ENCODE measurements at regions not wholly inside any gene's neighbourhood (a gene's known extent, or its start where the extent isn't known, plus 50 kb on each side); places are given as distances from the start of the nearest gene placed in this dataset.

- H3K27me3 Mint-ChIP-seq (ENCODE audit: unreplicated experiment) = no peaks in the 10 kb centered on the region
- peaks cover 3% of the 10 kb centered on the region for H3K9me3 Mint-ChIP-seq (ENCODE audit: low read depth, unreplicated experiment)
- H3K27ac Mint-ChIP-seq (ENCODE audit: unreplicated experiment) = no peak overlapping the region
- BruUV-seq (replicated peaks) = no TSS peak
- TF ChIP-seq, protein P1, sequence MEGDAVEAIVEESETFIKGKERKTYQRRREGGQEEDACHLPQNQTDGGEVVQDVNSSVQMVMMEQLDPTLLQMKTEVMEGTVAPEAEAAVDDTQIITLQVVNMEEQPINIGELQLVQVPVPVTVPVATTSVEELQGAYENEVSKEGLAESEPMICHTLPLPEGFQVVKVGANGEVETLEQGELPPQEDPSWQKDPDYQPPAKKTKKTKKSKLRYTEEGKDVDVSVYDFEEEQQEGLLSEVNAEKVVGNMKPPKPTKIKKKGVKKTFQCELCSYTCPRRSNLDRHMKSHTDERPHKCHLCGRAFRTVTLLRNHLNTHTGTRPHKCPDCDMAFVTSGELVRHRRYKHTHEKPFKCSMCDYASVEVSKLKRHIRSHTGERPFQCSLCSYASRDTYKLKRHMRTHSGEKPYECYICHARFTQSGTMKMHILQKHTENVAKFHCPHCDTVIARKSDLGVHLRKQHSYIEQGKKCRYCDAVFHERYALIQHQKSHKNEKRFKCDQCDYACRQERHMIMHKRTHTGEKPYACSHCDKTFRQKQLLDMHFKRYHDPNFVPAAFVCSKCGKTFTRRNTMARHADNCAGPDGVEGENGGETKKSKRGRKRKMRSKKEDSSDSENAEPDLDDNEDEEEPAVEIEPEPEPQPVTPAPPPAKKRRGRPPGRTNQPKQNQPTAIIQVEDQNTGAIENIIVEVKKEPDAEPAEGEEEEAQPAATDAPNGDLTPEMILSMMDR (IDR thresholded peaks at IDR 0.05; ENCODE audit: unreplicated experiment) = no peak
- intact Hi-C loops (cut with micrococcal nuclease; ENCODE audit: unreplicated experiment) = no loop called here
- no peak overlapping the region for H3K4me3 Mint-ChIP-seq (ENCODE audit: low read depth, unreplicated experiment)
- CTCF ChIA-PET = no interaction called here
- DNase-seq = no peak
- H3K4me1 Mint-ChIP-seq (ENCODE audit: low read depth, unreplicated experiment) = no peaks in the 10 kb centered on the region
- H3K36me3 Mint-ChIP-seq (ENCODE audit: insufficient read depth, unreplicated experiment) = no peaks in the 10 kb centered on the region
These were observed 313.0 kb downstream of the PLPP3 start for GRCh38 chr1:56266359-56266758.

DNA sequence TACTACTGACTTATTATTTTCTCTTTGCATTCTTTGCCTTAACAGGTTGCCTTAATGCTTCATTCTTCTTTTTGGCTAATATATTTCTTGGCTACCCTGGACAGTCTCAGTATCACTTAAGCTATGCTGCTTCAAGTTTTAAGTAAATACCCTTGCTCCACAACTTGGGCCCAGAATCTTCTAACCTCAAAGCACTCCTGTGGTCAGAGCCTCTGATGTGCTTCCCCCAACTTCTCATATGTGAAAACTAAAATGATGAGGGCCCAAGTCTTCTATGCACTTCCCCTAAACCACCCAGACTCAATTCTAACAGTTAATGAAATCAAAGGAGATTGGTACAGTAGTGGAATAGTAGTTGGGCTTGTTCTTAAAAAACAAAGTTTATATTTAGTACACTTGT lies 314.1 kb downstream of the PLPP3 start:
- Mint-ChIP-seq H3K4me1 (ENCODE audit: low read depth, unreplicated experiment) (no peaks in the 10 kb centered on the region), H3K27me3 (ENCODE audit: unreplicated experiment) (no peaks in the 10 kb centered on the region), H3K9me3 (ENCODE audit: low read depth, unreplicated experiment) (peaks cover 4% of the 10 kb centered on the region), H3K36me3 (ENCODE audit: insufficient read depth, unreplicated experiment) (no peaks in the 10 kb centered on the region), H3K27ac (ENCODE audit: unreplicated experiment) (no peak overlapping the region), H3K4me3 (ENCODE audit: low read depth, unreplicated experiment) (no peak overlapping the region)
- CTCF ChIA-PET = no interaction called here
- BruUV-seq (replicated peaks) = no TSS peak
- intact Hi-C loops (cut with micrococcal nuclease; ENCODE audit: unreplicated experiment) = no loop called here
- TF ChIP-seq, protein P1 (IDR thresholded peaks at IDR 0.05; ENCODE audit: unreplicated experiment) = no peak
- no peak for DNase-seq

GRCh38 chr1:56263908-56264307 lies 315.5 kb downstream of the PLPP3 start:
- CTCF ChIA-PET = no interaction called here
- no peak for DNase-seq
- H3K36me3 Mint-ChIP-seq (ENCODE audit: insufficient read depth, unreplicated experiment) = no peaks in the 10 kb centered on the region
- H3K4me1 Mint-ChIP-seq (ENCODE audit: low read depth, unreplicated experiment) = no peaks in the 10 kb centered on the region
- intact Hi-C loops (cut with micrococcal nuclease; ENCODE audit: unreplicated experiment) = no loop called here
- no peaks in the 10 kb centered on the region for H3K27me3 Mint-ChIP-seq (ENCODE audit: unreplicated experiment)
- H3K27ac Mint-ChIP-seq (ENCODE audit: unreplicated experiment) = no peak overlapping the region
- no peak overlapping the region for H3K4me3 Mint-ChIP-seq (ENCODE audit: low read depth, unreplicated experiment)
- BruUV-seq (replicated peaks) = no TSS peak
- TF ChIP-seq, protein P1 (IDR thresholded peaks at IDR 0.05; ENCODE audit: unreplicated experiment) = no peak
- H3K9me3 Mint-ChIP-seq (ENCODE audit: low read depth, unreplicated experiment) = peaks cover 6% of the 10 kb centered on the region

DNA sequence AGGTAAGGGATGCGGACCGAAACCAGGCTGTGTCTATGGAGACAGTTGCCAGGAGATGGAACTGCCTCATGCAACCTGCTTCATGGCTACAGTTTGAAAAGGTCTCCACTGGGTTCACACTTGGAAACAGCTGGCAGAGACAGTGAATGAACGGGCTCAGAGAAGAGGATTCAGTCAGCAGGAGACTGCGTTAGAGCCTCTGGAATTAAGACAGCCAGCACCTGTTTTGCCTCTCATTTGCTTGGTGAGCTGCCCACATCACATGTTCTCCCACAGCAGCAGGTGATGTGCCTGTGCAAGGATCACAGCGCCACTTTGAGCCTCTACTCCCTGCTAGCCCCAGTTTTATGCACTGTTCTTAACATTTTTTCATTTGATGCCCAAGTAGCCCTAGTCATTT lies 321.0 kb downstream of the PLPP3 start:
- Mint-ChIP-seq H3K9me3 (ENCODE audit: low read depth, unreplicated experiment) (peaks cover 3% of the 10 kb centered on the region), H3K27me3 (ENCODE audit: unreplicated experiment) (no peaks in the 10 kb centered on the region), H3K4me3 (ENCODE audit: low read depth, unreplicated experiment) (no peak overlapping the region), H3K27ac (ENCODE audit: unreplicated experiment) (no peak overlapping the region), H3K36me3 (ENCODE audit: insufficient read depth, unreplicated experiment) (no peaks in the 10 kb centered on the region), H3K4me1 (ENCODE audit: low read depth, unreplicated experiment) (no peaks in the 10 kb centered on the region)
- CTCF ChIA-PET = no interaction called here
- BruUV-seq (replicated peaks) = no TSS peak
- DNase-seq = no peak
- TF ChIP-seq, protein P1 (IDR thresholded peaks at IDR 0.05; ENCODE audit: unreplicated experiment) = no peak
- intact Hi-C loops (cut with micrococcal nuclease; ENCODE audit: unreplicated experiment) = no loop called here

DNA sequence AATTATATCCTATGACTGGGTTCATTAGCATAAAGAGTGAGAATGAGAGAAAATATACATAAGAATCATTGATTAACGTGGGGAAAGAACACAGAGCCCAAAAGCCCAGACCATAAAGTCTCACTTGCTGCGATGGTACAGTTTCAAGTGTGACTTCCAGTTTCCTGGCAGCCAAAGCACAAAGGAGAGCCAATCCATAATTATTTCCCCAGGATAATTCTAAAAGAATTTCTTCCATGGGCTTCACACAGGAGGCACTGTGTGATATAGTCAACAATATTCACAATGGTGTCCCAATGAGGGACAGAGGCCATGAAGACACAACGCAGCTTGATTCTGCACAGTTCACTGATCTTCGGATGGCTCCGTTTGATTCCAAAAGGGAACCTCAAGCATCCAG lies 321.6 kb downstream of the PLPP3 start:
- intact Hi-C loops (cut with micrococcal nuclease; ENCODE audit: unreplicated experiment) = no loop called here
- BruUV-seq (replicated peaks) = no TSS peak
- no peak for DNase-seq
- no peaks in the 10 kb centered on the region for H3K27me3 Mint-ChIP-seq (ENCODE audit: unreplicated experiment)
- no peaks in the 10 kb centered on the region for H3K4me1 Mint-ChIP-seq (ENCODE audit: low read depth, unreplicated experiment)
- no peaks in the 10 kb centered on the region for H3K36me3 Mint-ChIP-seq (ENCODE audit: insufficient read depth, unreplicated experiment)
- H3K4me3 Mint-ChIP-seq (ENCODE audit: low read depth, unreplicated experiment) = no peak overlapping the region
- CTCF ChIA-PET = no interaction called here
- TF ChIP-seq, protein P1 (IDR thresholded peaks at IDR 0.05; ENCODE audit: unreplicated experiment) = no peak
- H3K27ac Mint-ChIP-seq (ENCODE audit: unreplicated experiment) = no peak overlapping the region
- H3K9me3 Mint-ChIP-seq (ENCODE audit: low read depth, unreplicated experiment) = peaks cover 3% of the 10 kb centered on the region

Measured in Calu3 (cell line).